ENCODE measurements at regions not wholly inside any gene's neighbourhood (a gene's known extent, or its start where the extent isn't known, plus 50 kb on each side); places are given as distances from the start of the nearest gene placed in this dataset. TPM values are rescaled to one million over a fixed set of nuclear protein-coding genes. Genes with fewer than 3 reads are reported as not detected.

Small RNA genes lying in the stretch of these regions (small RNA-seq; reads per million reads assigned to genes)
- gene MIR4776-1 (ENCODE audit: low replicate concordance) = not detected

Data from temporal lobe (tissue), 1 donor.